ENCODE measurements at regions not wholly inside any gene's neighbourhood (a gene's known extent, or its start where the extent isn't known, plus 50 kb on each side); places are given as distances from the start of the nearest gene placed in this dataset.

- Histone ChIP-seq H3K36me3 (no peaks in the 10 kb centered on the region), H3K4me1 (peaks cover 0 to 6% (median 0%) of the 10 kb centered on the region in 4 donors), H3K27me3 (peaks cover 11% of the 10 kb centered on the region), H3K9me3 (no peaks in the 10 kb centered on the region), H3K27ac (no peak overlapping the region), H3K4me3 (no peak overlapping the region)
- DNase-seq: no peak
- 45 to 54% methylated on average over 2 to 8 of the region's 8 CpGs for WGBS, 2 donors (ENCODE audit: low coverage in 1 of 2)
- in situ Hi-C loops (cut with MboI; ENCODE audit: low pct_ligation_motif_present in 1 of 4, low pct_unique_long_range_greater_than_20kb in 1 of 4, low sequenced_read_pairs in 3 of 4) (no loop called here), intact Hi-C loops (cut with DNase I; ENCODE audit: low total_unique reads) (no loop called here)
- no peak for TF ChIP-seq POLR2AphosphoS5 (IDR thresholded peaks at IDR 0.05)
- TF ChIP-seq POLR2A (IDR thresholded peaks at IDR 0.05): no peak
- TF ChIP-seq EP300 (IDR thresholded peaks at IDR 0.05; ENCODE audit: low read depth): no peak
- TF ChIP-seq, protein P1, sequence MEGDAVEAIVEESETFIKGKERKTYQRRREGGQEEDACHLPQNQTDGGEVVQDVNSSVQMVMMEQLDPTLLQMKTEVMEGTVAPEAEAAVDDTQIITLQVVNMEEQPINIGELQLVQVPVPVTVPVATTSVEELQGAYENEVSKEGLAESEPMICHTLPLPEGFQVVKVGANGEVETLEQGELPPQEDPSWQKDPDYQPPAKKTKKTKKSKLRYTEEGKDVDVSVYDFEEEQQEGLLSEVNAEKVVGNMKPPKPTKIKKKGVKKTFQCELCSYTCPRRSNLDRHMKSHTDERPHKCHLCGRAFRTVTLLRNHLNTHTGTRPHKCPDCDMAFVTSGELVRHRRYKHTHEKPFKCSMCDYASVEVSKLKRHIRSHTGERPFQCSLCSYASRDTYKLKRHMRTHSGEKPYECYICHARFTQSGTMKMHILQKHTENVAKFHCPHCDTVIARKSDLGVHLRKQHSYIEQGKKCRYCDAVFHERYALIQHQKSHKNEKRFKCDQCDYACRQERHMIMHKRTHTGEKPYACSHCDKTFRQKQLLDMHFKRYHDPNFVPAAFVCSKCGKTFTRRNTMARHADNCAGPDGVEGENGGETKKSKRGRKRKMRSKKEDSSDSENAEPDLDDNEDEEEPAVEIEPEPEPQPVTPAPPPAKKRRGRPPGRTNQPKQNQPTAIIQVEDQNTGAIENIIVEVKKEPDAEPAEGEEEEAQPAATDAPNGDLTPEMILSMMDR (IDR thresholded peaks at IDR 0.05): no peak
These were observed 95.0 kb upstream of the HDAC4 start for GRCh38 chr2:239495791-239496233.

- Histone ChIP-seq H3K36me3 (no peaks in the 10 kb centered on the region), H3K27me3 (peaks cover 11% of the 10 kb centered on the region), H3K27ac (no peak overlapping the region), H3K4me3 (no peak overlapping the region), H3K9me3 (no peaks in the 10 kb centered on the region), H3K4me1 (peaks cover 0 to 6% (median 0%) of the 10 kb centered on the region in 4 donors)
- in situ Hi-C loops (cut with MboI; ENCODE audit: low pct_ligation_motif_present in 1 of 4, low pct_unique_long_range_greater_than_20kb in 1 of 4, low sequenced_read_pairs in 3 of 4): no loop called here
- intact Hi-C loops (cut with DNase I; ENCODE audit: low total_unique reads): no loop called here
- TF ChIP-seq, protein P1 (IDR thresholded peaks at IDR 0.05): no peak
- TF ChIP-seq POLR2A (IDR thresholded peaks at IDR 0.05) (no peak), EP300 (IDR thresholded peaks at IDR 0.05; ENCODE audit: low read depth) (no peak), POLR2AphosphoS5 (IDR thresholded peaks at IDR 0.05) (no peak)
- DNase-seq: no peak
- 80 to 84% methylated on average over 1 to 4 of the region's 4 CpGs for WGBS, 2 donors (ENCODE audit: low coverage in 1 of 2)
These were observed 94.4 kb upstream of the HDAC4 start for GRCh38 chr2:239495175-239495574.

GRCh38 chr2:239494578-239494977 is 93.8 kb upstream of the HDAC4 start:
- no peak for DNase-seq
- H3K9me3 ChIP-seq: no peaks in the 10 kb centered on the region
- H3K27ac ChIP-seq: no peak overlapping the region
- in situ Hi-C loops (cut with MboI; ENCODE audit: low pct_ligation_motif_present in 1 of 4, low pct_unique_long_range_greater_than_20kb in 1 of 4, low sequenced_read_pairs in 3 of 4) (no loop called here), intact Hi-C loops (cut with DNase I; ENCODE audit: low total_unique reads) (no loop called here)
- peaks cover 0 to 6% (median 0%) of the 10 kb centered on the region in 4 donors for H3K4me1 ChIP-seq
- TF ChIP-seq, protein P1 (IDR thresholded peaks at IDR 0.05): no peak
- TF ChIP-seq POLR2AphosphoS5 (IDR thresholded peaks at IDR 0.05): no peak
- no peak for TF ChIP-seq EP300 (IDR thresholded peaks at IDR 0.05; ENCODE audit: low read depth)
- TF ChIP-seq POLR2A (IDR thresholded peaks at IDR 0.05): no peak
- H3K4me3 ChIP-seq: no peak overlapping the region
- peaks cover 11% of the 10 kb centered on the region for H3K27me3 ChIP-seq
- no peaks in the 10 kb centered on the region for H3K36me3 ChIP-seq
- WGBS, 2 donors (ENCODE audit: low coverage in 1 of 2): 73% methylated on average over 3 of the region's 3 CpGs; no CpG with 5 or more reads in 1 of the 2 donors

- 63% methylated on average over 3 of the region's 3 CpGs; no CpG with 5 or more reads in 1 of the 2 donors for WGBS, 2 donors (ENCODE audit: low coverage in 1 of 2)
- intact Hi-C loops (cut with DNase I; ENCODE audit: low total_unique reads) (no loop called here), in situ Hi-C loops (cut with MboI; ENCODE audit: low pct_ligation_motif_present in 1 of 4, low pct_unique_long_range_greater_than_20kb in 1 of 4, low sequenced_read_pairs in 3 of 4) (no loop called here)
- no peaks in the 10 kb centered on the region for H3K9me3 ChIP-seq
- peaks cover 7% of the 10 kb centered on the region for H3K27me3 ChIP-seq
- no peaks in the 10 kb centered on the region for H3K4me1 ChIP-seq
- TF ChIP-seq POLR2AphosphoS5 (IDR thresholded peaks at IDR 0.05) (no peak), EP300 (IDR thresholded peaks at IDR 0.05; ENCODE audit: low read depth) (no peak), POLR2A (IDR thresholded peaks at IDR 0.05) (no peak)
- TF ChIP-seq, protein P1 (IDR thresholded peaks at IDR 0.05): no peak
- H3K27ac ChIP-seq: no peak overlapping the region
- DNase-seq: no peak
- H3K4me3 ChIP-seq: no peak overlapping the region
- H3K36me3 ChIP-seq: no peaks in the 10 kb centered on the region
These were observed 88.7 kb upstream of the HDAC4 start for GRCh38 chr2:239489481-239489880.
